ENCODE measurements at regions not wholly inside any gene's neighbourhood (a gene's known extent, or its start where the extent isn't known, plus 50 kb on each side); places are given as distances from the start of the nearest gene placed in this dataset.

- no peaks in the 10 kb centered on the region for H3K4me1 ChIP-seq (replicated peaks)
- TF ChIP-seq POLR2A (IDR thresholded peaks at IDR 0.05) (no peak), POLR2AphosphoS5 (IDR thresholded peaks at IDR 0.05) (no peak), CTCF (IDR thresholded peaks at IDR 0.05) (no peak)
- H3K36me3 ChIP-seq = no peaks in the 10 kb centered on the region
- H3K27ac ChIP-seq = no peak overlapping the region
- intact Hi-C loops (cut with DNase I) = loop anchor here (2.0 to 5.0 kb wide), 3 partner anchors 60 to 332 kb away; no protein-coding TSS in a partner anchor
- no peaks in the 10 kb centered on the region for H3K9me3 ChIP-seq
- no peak overlapping the region for H3K4me3 ChIP-seq
- no peaks in the 10 kb centered on the region for H3K27me3 ChIP-seq (replicated peaks; ENCODE audit: insufficient read depth)
- 59% methylated on average over 4 of the region's 4 CpGs for WGBS
- DNase-seq (ENCODE audit: low spot score) = no peak
These were observed 120.1 kb upstream of the IL12B start for GRCh38 chr5:159450417-159450816.

GRCh38 chr5:159451197-159452052 is 121.1 kb upstream of the IL12B start:
- peaks cover 2% of the 10 kb centered on the region for H3K27me3 ChIP-seq (replicated peaks; ENCODE audit: insufficient read depth)
- WGBS = 75% methylated on average over 13 of the region's 13 CpGs
- H3K9me3 ChIP-seq = no peaks in the 10 kb centered on the region
- no peak for DNase-seq (ENCODE audit: low spot score)
- no peak for TF ChIP-seq CTCF (IDR thresholded peaks at IDR 0.05)
- peak; percentile 56 for TF ChIP-seq POLR2AphosphoS5 (IDR thresholded peaks at IDR 0.05)
- H3K4me1 ChIP-seq (replicated peaks) = no peaks in the 10 kb centered on the region
- no peaks in the 10 kb centered on the region for H3K36me3 ChIP-seq
- no peak overlapping the region for H3K27ac ChIP-seq
- H3K4me3 ChIP-seq = no peak overlapping the region
- intact Hi-C loops (cut with DNase I) = loop anchor here (2.0 to 5.0 kb wide), 3 partner anchors 59 to 331 kb away; no protein-coding TSS in a partner anchor

GRCh38 chr5:159452480-159453167 is 122.3 kb upstream of the IL12B start:
- Histone ChIP-seq H3K4me1 (replicated peaks) (no peaks in the 10 kb centered on the region), H3K27me3 (replicated peaks; ENCODE audit: insufficient read depth) (peaks cover 6% of the 10 kb centered on the region), H3K36me3 (no peaks in the 10 kb centered on the region), H3K4me3 (no peak overlapping the region), H3K27ac (no peak overlapping the region), H3K9me3 (no peaks in the 10 kb centered on the region)
- no peak for DNase-seq (ENCODE audit: low spot score)
- intact Hi-C loops (cut with DNase I) = loop anchor here (5.0 kb wide), 1 partner anchor 330 kb away; no protein-coding TSS in a partner anchor
- no peak for TF ChIP-seq POLR2AphosphoS5 (IDR thresholded peaks at IDR 0.05)
- 69% methylated on average over 11 of the region's 11 CpGs for WGBS

- DNase-seq (ENCODE audit: low spot score) = no peak
- no peaks in the 10 kb centered on the region for H3K4me1 ChIP-seq (replicated peaks)
- no peak overlapping the region for H3K27ac ChIP-seq
- no peak for TF ChIP-seq CTCF (IDR thresholded peaks at IDR 0.05)
- no peak for TF ChIP-seq POLR2AphosphoS5 (IDR thresholded peaks at IDR 0.05)
- TF ChIP-seq POLR2A (IDR thresholded peaks at IDR 0.05) = no peak
- H3K27me3 ChIP-seq (replicated peaks; ENCODE audit: insufficient read depth) = peaks cover 6% of the 10 kb centered on the region
- intact Hi-C loops (cut with DNase I) = loop anchor here (5.0 kb wide), 1 partner anchor 329 kb away; no protein-coding TSS in a partner anchor
- no peak overlapping the region for H3K4me3 ChIP-seq
- H3K36me3 ChIP-seq = no peaks in the 10 kb centered on the region
- no peaks in the 10 kb centered on the region for H3K9me3 ChIP-seq
- WGBS = 70% methylated on average over 7 of the region's 7 CpGs
These were observed 122.9 kb upstream of the IL12B start for GRCh38 chr5:159453209-159453608.

- Histone ChIP-seq H3K9me3 (no peaks in the 10 kb centered on the region), H3K36me3 (no peaks in the 10 kb centered on the region), H3K27me3 (replicated peaks; ENCODE audit: insufficient read depth) (peaks cover 6% of the 10 kb centered on the region), H3K4me1 (replicated peaks) (no peaks in the 10 kb centered on the region), H3K4me3 (no peak overlapping the region), H3K27ac (no peak overlapping the region)
- intact Hi-C loops (cut with DNase I) = no loop called here
- no peak for DNase-seq (ENCODE audit: low spot score)
- 86% methylated on average over 2 of the region's 2 CpGs for WGBS
- TF ChIP-seq POLR2A (IDR thresholded peaks at IDR 0.05) (no peak), POLR2AphosphoS5 (IDR thresholded peaks at IDR 0.05) (no peak), CTCF (IDR thresholded peaks at IDR 0.05) (no peak)
These were observed 126.0 kb upstream of the IL12B start for GRCh38 chr5:159456261-159456660.
